SJSA1 (cell line): ENCODE measurements at regions not wholly inside any gene's neighbourhood (a gene's known extent, or its start where the extent isn't known, plus 50 kb on each side); places are given as distances from the start of the nearest gene placed in this dataset.

ENCODE experiments used
- DNase-seq, 2 experiments: peaks; one replicate each; pipeline ENCODE4 v3.0.0-alpha.2; 2015 to 2020; ENCODE audit warnings: low spot score in 2 of 2, low read depth in 1 of 2
- H3K27ac ChIP-seq: fragments of 250-450 bp; sonication (Bioruptor Pico); 2 replicates; pipeline ENCODE4 v1.5.1; 2020; ENCODE audit warnings: mild to moderate bottlenecking, moderate library complexity
- H3K27me3 ChIP-seq: fragments of 250-450 bp; sonication (Bioruptor Pico); replicated peaks from 2 replicates; pipeline ENCODE4 v1.5.1; 2020; ENCODE audit warnings: mild to moderate bottlenecking, moderate library complexity
- H3K36me3 ChIP-seq: fragments of 250-450 bp; sonication (Bioruptor Pico); 2 replicates; pipeline ENCODE4 v1.5.1; 2020; ENCODE audit warnings: mild to moderate bottlenecking
- H3K4me1 ChIP-seq: fragments of 250-450 bp; sonication (Bioruptor Pico); replicated peaks from 2 replicates; pipeline ENCODE4 v1.6.1; 2021; ENCODE audit warnings: mild to moderate bottlenecking
- H3K4me3 ChIP-seq: fragments of 250-450 bp; sonication (Bioruptor Pico); 2 replicates; pipeline ENCODE4 v1.5.1; 2020; ENCODE audit warnings: mild to moderate bottlenecking
- H3K9me3 ChIP-seq: fragments of 250-450 bp; sonication (Bioruptor Pico); replicated peaks from 2 replicates; pipeline ENCODE4 v1.5.1; 2020; ENCODE audit warnings: mild to moderate bottlenecking

- Histone ChIP-seq H3K36me3 (no peaks in the 10 kb centered on the region), H3K9me3 (peaks cover 4% of the 10 kb centered on the region; the same call in 1 of the 2 replicates), H3K27me3 (no peaks in the 10 kb centered on the region), H3K4me1 (peaks cover 22% of the 10 kb centered on the region), H3K27ac (no peak overlapping the region), H3K4me3 (no peak overlapping the region)
- DNase-seq: no peak
These were observed 554.3 kb upstream of the LRRC4C start for GRCh38 chr11:42013656-42014201.

GRCh38 chr11:42021911-42022310, 562.5 kb upstream of the LRRC4C start:
- Histone ChIP-seq H3K4me3 (no peak overlapping the region), H3K4me1 (no peaks in the 10 kb centered on the region), H3K27ac (no peak overlapping the region), H3K9me3 (no peaks in the 10 kb centered on the region; the same call in 1 of the 2 replicates), H3K36me3 (no peaks in the 10 kb centered on the region), H3K27me3 (no peaks in the 10 kb centered on the region)
- no peak for DNase-seq

- Histone ChIP-seq H3K9me3 (no peaks in the 10 kb centered on the region; the same call in 1 of the 2 replicates), H3K27ac (no peak overlapping the region), H3K36me3 (no peaks in the 10 kb centered on the region), H3K27me3 (no peaks in the 10 kb centered on the region), H3K4me1 (no peaks in the 10 kb centered on the region), H3K4me3 (no peak overlapping the region)
- DNase-seq: no peak
These were observed 563.8 kb upstream of the LRRC4C start for GRCh38 chr11:42023267-42023666.

GRCh38 chr11:42025121-42025803, 565.8 kb upstream of the LRRC4C start:
- Histone ChIP-seq H3K4me3 (no peak overlapping the region), H3K9me3 (no peaks in the 10 kb centered on the region; the same call in 1 of the 2 replicates), H3K27ac (no peak overlapping the region), H3K36me3 (no peaks in the 10 kb centered on the region), H3K27me3 (no peaks in the 10 kb centered on the region), H3K4me1 (no peaks in the 10 kb centered on the region)
- DNase-seq: no peak

- Histone ChIP-seq H3K4me1 (no peaks in the 10 kb centered on the region), H3K27ac (no peak overlapping the region), H3K36me3 (no peaks in the 10 kb centered on the region), H3K9me3 (no peaks in the 10 kb centered on the region), H3K27me3 (no peaks in the 10 kb centered on the region), H3K4me3 (no peak overlapping the region)
- DNase-seq: no peak
These were observed 575.4 kb upstream of the LRRC4C start for GRCh38 chr11:42034826-42035225.

- DNase-seq: no peak
- no peaks in the 10 kb centered on the region for H3K27me3 ChIP-seq
- H3K9me3 ChIP-seq: no peaks in the 10 kb centered on the region
- no peaks in the 10 kb centered on the region for H3K4me1 ChIP-seq
- no peak overlapping the region for H3K27ac ChIP-seq
- no peaks in the 10 kb centered on the region for H3K36me3 ChIP-seq
- H3K4me3 ChIP-seq: no peak overlapping the region
These were observed 576.7 kb upstream of the LRRC4C start for GRCh38 chr11:42036201-42036600.

GRCh38 chr11:42043312-42043711, 583.9 kb upstream of the LRRC4C start:
- H3K36me3 ChIP-seq: no peaks in the 10 kb centered on the region
- H3K27me3 ChIP-seq: no peaks in the 10 kb centered on the region
- no peak overlapping the region for H3K27ac ChIP-seq
- no peak overlapping the region for H3K4me3 ChIP-seq
- H3K9me3 ChIP-seq: peaks cover 7% of the 10 kb centered on the region; the same call in 1 of the 2 replicates
- H3K4me1 ChIP-seq: no peaks in the 10 kb centered on the region
- no peak for DNase-seq

GRCh38 chr11:42047637-42048555, 588.4 kb upstream of the LRRC4C start:
- no peak for DNase-seq

GRCh38 chr11:42049186-42049585, 589.7 kb upstream of the LRRC4C start:
- Histone ChIP-seq H3K9me3 (peaks cover 7% of the 10 kb centered on the region; the same call in 1 of the 2 replicates), H3K27me3 (no peaks in the 10 kb centered on the region), H3K36me3 (no peaks in the 10 kb centered on the region), H3K27ac (no peak overlapping the region), H3K4me3 (no peak overlapping the region), H3K4me1 (no peaks in the 10 kb centered on the region)
- no peak for DNase-seq

More at GRCh38 chr11:42047637-42048555, 588.4 kb upstream of the LRRC4C start:
- Histone ChIP-seq H3K4me3 (no peak overlapping the region), H3K27me3 (no peaks in the 10 kb centered on the region), H3K4me1 (no peaks in the 10 kb centered on the region), H3K9me3 (peaks cover 7% of the 10 kb centered on the region; the same call in 1 of the 2 replicates), H3K27ac (no peak overlapping the region), H3K36me3 (no peaks in the 10 kb centered on the region)

GRCh38 chr11:42049650-42050049, 590.2 kb upstream of the LRRC4C start:
- DNase-seq: no peak
- H3K27ac ChIP-seq: no peak overlapping the region
- H3K4me3 ChIP-seq: no peak overlapping the region
- no peaks in the 10 kb centered on the region for H3K36me3 ChIP-seq
- peaks cover 7% of the 10 kb centered on the region; the same call in 1 of the 2 replicates for H3K9me3 ChIP-seq
- H3K27me3 ChIP-seq: no peaks in the 10 kb centered on the region
- H3K4me1 ChIP-seq: no peaks in the 10 kb centered on the region

GRCh38 chr11:42054351-42054900, 595.0 kb upstream of the LRRC4C start:
- Histone ChIP-seq H3K27me3 (0 out of 2 replicates have a peak, but pooled peaks cover 3% of the 10 kb centered on the region), H3K27ac (no peak overlapping the region), H3K36me3 (no peaks in the 10 kb centered on the region), H3K4me1 (no peaks in the 10 kb centered on the region), H3K4me3 (no peak overlapping the region), H3K9me3 (no peaks in the 10 kb centered on the region; the same call in 1 of the 2 replicates)
- DNase-seq: no peak

- Histone ChIP-seq H3K36me3 (no peaks in the 10 kb centered on the region), H3K4me3 (no peak overlapping the region), H3K9me3 (no peaks in the 10 kb centered on the region; the same call in 1 of the 2 replicates), H3K27ac (no peak overlapping the region), H3K27me3 (0 out of 2 replicates have a peak, but pooled peaks cover 3% of the 10 kb centered on the region), H3K4me1 (no peaks in the 10 kb centered on the region)
- no peak for DNase-seq
These were observed 596.2 kb upstream of the LRRC4C start for GRCh38 chr11:42055606-42056005.

- 0 out of 2 replicates have a peak, but pooled peaks cover 5% of the 10 kb centered on the region for H3K9me3 ChIP-seq
- DNase-seq: no peak
- no peaks in the 10 kb centered on the region for H3K36me3 ChIP-seq
- H3K4me1 ChIP-seq: no peaks in the 10 kb centered on the region
- H3K4me3 ChIP-seq: no peak overlapping the region
- 0 out of 2 replicates have a peak, but pooled peaks cover 3% of the 10 kb centered on the region for H3K27me3 ChIP-seq
- no peak overlapping the region for H3K27ac ChIP-seq
These were observed 599.3 kb upstream of the LRRC4C start for GRCh38 chr11:42058794-42059193.
